K562 (cell line): ENCODE measurements at regions not wholly inside any gene's neighbourhood (a gene's known extent, or its start where the extent isn't known, plus 50 kb on each side); places are given as distances from the start of the nearest gene placed in this dataset.

Source experiments
- ARID3A ChIP-seq: IDR thresholded peaks from 2 replicates; pipeline ENCODE4 v1.6.1; 2012; ENCODE audit warnings: low read depth, low read length, improper control_type of control experiment, borderline replicate concordance
- CBX1 ChIP-seq: sonication (generic); IDR thresholded peaks from 2 replicates; pipeline ENCODE4 v1.6.1; 2016; ENCODE audit warnings: antibody characterized with exemption, low read depth, mild to moderate bottlenecking
- EP300 ChIP-seq: IDR thresholded peaks from 2 replicates; pipeline ENCODE4 v1.6.1; 2012; ENCODE audit warnings: low read length, improper control_type of control experiment
- FOS ChIP-seq: IDR thresholded peaks from 3 replicates; pipeline ENCODE4 v1.6.1; 2011; ENCODE audit not compliant: insufficient read length; ENCODE audit errors: extremely low read depth
- HCFC1 ChIP-seq: IDR thresholded peaks from 2 replicates; pipeline ENCODE4 v1.6.1; 2012; ENCODE audit warnings: low read depth, low read length, improper control_type of control experiment
- HDAC6 ChIP-seq: IDR thresholded peaks from 2 replicates; pipeline ENCODE4 v1.6.1; 2012; ENCODE audit warnings: low read depth, mild to moderate bottlenecking, control low read depth, inconsistent platforms, low read length, moderate library complexity
- HNRNPK ChIP-seq: fragments of 200-400 bp; formaldehyde crosslinking; IDR thresholded peaks from one replicate; pipeline ENCODE4 v1.6.1; 2018; ENCODE audit warnings: mild to moderate bottlenecking, low read depth, low read length; ENCODE audit not compliant: poor library complexity, severe bottlenecking
- NFE2 ChIP-seq: IDR thresholded peaks from 2 replicates; pipeline ENCODE4 v1.6.1; 2014; ENCODE audit warnings: antibody characterized with exemption, low read depth
- RBFOX2 ChIP-seq: fragments of 200-400 bp; formaldehyde crosslinking; IDR thresholded peaks from 2 replicates; pipeline ENCODE4 v1.6.1; 2017; ENCODE audit warnings: low read depth, mild to moderate bottlenecking, low read length, moderate library complexity
- SP2 ChIP-seq: IDR thresholded peaks from 2 replicates; pipeline ENCODE4 v1.6.1; 2011; ENCODE audit warnings: mild to moderate bottlenecking, low read depth, low read length, moderate library complexity; ENCODE audit not compliant: poor library complexity, severe bottlenecking; ENCODE audit errors: extremely low read depth
- ZFP36 ChIP-seq: fragments of 150-350 bp; IDR thresholded peaks from 2 replicates; pipeline ENCODE4 v1.6.1; 2018; ENCODE audit warnings: low read length, low read depth; ENCODE audit not compliant: partially characterized antibody
- TF ChIP-seq, protein P1 (sequence below): fragments of 450-650 bp; formaldehyde crosslinking; conservative IDR thresholded peaks from 2 replicates; pipeline ENCODE4 v1.4.0; 2022; ENCODE audit warnings: mild to moderate bottlenecking, missing genetic modification characterization
- TF ChIP-seq, protein P2 (sequence below): sonication (generic); formaldehyde crosslinking; IDR thresholded peaks from 2 replicates; pipeline ENCODE4 v1.9.0; 2022; ENCODE audit warnings: mild to moderate bottlenecking, missing genetic modification reagents

- TF ChIP-seq, protein P1, sequence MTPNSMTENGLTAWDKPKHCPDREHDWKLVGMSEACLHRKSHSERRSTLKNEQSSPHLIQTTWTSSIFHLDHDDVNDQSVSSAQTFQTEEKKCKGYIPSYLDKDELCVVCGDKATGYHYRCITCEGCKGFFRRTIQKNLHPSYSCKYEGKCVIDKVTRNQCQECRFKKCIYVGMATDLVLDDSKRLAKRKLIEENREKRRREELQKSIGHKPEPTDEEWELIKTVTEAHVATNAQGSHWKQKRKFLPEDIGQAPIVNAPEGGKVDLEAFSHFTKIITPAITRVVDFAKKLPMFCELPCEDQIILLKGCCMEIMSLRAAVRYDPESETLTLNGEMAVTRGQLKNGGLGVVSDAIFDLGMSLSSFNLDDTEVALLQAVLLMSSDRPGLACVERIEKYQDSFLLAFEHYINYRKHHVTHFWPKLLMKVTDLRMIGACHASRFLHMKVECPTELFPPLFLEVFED (CRISPR knock-in tag), result no peak
- TF ChIP-seq HNRNPK, result no peak
- TF ChIP-seq HDAC6, result no peak
- TF ChIP-seq ARID3A, result no peak
- no peak for TF ChIP-seq NFE2
- TF ChIP-seq, protein P2, sequence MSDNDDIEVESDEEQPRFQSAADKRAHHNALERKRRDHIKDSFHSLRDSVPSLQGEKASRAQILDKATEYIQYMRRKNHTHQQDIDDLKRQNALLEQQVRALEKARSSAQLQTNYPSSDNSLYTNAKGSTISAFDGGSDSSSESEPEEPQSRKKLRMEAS (CRISPR knock-in tag), result no peak
- TF ChIP-seq FOS, result no peak
- TF ChIP-seq CBX1, result no peak
- no peak for TF ChIP-seq HCFC1
- TF ChIP-seq EP300, result no peak
- no peak for TF ChIP-seq SP2
- no peak for TF ChIP-seq RBFOX2
- TF ChIP-seq ZFP36, result no peak
Observed at GRCh38 chr5:89095341-89095740, 212.4 kb upstream of the MEF2C start.
